ENCODE measurements at regions not wholly inside any gene's neighbourhood (a gene's known extent, or its start where the extent isn't known, plus 50 kb on each side); places are given as distances from the start of the nearest gene placed in this dataset.

DNA sequence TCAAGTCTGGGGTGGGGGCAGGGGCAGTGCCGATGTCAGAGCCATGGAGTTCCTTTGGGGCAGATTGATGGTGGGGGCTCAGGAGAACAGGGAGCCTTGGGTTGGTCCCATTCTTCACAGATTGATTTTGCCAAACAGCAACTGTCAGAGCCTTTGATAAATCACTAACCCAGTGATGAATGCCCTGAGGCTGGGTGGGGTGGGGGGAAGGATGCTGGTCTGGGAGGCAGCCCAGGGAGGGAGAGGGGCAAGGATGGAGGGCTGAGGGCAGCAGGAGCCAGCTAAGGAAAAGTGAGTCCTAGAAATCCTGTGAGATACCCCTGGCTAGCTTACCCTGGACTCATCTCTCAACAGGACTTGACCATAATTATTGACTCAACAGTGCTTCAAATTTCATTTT, 60.1 kb upstream of the ARAP3 start:
- TF ChIP-seq, protein P1, sequence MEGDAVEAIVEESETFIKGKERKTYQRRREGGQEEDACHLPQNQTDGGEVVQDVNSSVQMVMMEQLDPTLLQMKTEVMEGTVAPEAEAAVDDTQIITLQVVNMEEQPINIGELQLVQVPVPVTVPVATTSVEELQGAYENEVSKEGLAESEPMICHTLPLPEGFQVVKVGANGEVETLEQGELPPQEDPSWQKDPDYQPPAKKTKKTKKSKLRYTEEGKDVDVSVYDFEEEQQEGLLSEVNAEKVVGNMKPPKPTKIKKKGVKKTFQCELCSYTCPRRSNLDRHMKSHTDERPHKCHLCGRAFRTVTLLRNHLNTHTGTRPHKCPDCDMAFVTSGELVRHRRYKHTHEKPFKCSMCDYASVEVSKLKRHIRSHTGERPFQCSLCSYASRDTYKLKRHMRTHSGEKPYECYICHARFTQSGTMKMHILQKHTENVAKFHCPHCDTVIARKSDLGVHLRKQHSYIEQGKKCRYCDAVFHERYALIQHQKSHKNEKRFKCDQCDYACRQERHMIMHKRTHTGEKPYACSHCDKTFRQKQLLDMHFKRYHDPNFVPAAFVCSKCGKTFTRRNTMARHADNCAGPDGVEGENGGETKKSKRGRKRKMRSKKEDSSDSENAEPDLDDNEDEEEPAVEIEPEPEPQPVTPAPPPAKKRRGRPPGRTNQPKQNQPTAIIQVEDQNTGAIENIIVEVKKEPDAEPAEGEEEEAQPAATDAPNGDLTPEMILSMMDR (IDR thresholded peaks at IDR 0.05 in 2 of 3, conservative IDR thresholded peaks at IDR 0.05 in 1 of 3; ENCODE audit: borderline replicate concordance in 1 of 3, insufficient read depth in 1 of 3, low read depth in 2 of 3, low read length in 2 of 3): no peak
- no peak for TF ChIP-seq POLR2A (IDR thresholded peaks at IDR 0.05; ENCODE audit: borderline replicate concordance, extremely low read depth, insufficient read depth, insufficient read length)
- TF ChIP-seq, protein P2, sequence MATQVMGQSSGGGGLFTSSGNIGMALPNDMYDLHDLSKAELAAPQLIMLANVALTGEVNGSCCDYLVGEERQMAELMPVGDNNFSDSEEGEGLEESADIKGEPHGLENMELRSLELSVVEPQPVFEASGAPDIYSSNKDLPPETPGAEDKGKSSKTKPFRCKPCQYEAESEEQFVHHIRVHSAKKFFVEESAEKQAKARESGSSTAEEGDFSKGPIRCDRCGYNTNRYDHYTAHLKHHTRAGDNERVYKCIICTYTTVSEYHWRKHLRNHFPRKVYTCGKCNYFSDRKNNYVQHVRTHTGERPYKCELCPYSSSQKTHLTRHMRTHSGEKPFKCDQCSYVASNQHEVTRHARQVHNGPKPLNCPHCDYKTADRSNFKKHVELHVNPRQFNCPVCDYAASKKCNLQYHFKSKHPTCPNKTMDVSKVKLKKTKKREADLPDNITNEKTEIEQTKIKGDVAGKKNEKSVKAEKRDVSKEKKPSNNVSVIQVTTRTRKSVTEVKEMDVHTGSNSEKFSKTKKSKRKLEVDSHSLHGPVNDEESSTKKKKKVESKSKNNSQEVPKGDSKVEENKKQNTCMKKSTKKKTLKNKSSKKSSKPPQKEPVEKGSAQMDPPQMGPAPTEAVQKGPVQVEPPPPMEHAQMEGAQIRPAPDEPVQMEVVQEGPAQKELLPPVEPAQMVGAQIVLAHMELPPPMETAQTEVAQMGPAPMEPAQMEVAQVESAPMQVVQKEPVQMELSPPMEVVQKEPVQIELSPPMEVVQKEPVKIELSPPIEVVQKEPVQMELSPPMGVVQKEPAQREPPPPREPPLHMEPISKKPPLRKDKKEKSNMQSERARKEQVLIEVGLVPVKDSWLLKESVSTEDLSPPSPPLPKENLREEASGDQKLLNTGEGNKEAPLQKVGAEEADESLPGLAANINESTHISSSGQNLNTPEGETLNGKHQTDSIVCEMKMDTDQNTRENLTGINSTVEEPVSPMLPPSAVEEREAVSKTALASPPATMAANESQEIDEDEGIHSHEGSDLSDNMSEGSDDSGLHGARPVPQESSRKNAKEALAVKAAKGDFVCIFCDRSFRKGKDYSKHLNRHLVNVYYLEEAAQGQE (IDR thresholded peaks at IDR 0.05; ENCODE audit: low read depth): no peak
- no peak for TF ChIP-seq JUND (IDR thresholded peaks at IDR 0.05)
- TF ChIP-seq EZH2phosphoT487 (IDR thresholded peaks at IDR 0.05; ENCODE audit: borderline replicate concordance): no peak
- no peak for TF ChIP-seq EZH2 (IDR thresholded peaks at IDR 0.05)

Measured in HCT116 (cell line).